OCI-LY1 (cell line): ENCODE measurements at regions not wholly inside any gene's neighbourhood (a gene's known extent, or its start where the extent isn't known, plus 50 kb on each side); places are given as distances from the start of the nearest gene placed in this dataset.

Experiments used
- CTCF ChIP-seq: fragments of 200-600 bp; sonication (generic), shearing (Covaris generic); IDR thresholded peaks from 2 replicates; pipeline ENCODE4 v1.5.1; 2017; ENCODE audit warnings: mild to moderate bottlenecking, antibody characterized with exemption, low read length, moderate library complexity, mixed read lengths
- EZH2 ChIP-seq: fragments of 200-600 bp; sonication (generic), shearing (Covaris generic); IDR thresholded peaks from 2 replicates; pipeline ENCODE4 v1.8.0; 2017; ENCODE audit warnings: borderline replicate concordance, mixed run types, mild to moderate bottlenecking, antibody characterized with exemption, low read length, moderate library complexity, mixed read lengths

DNA sequence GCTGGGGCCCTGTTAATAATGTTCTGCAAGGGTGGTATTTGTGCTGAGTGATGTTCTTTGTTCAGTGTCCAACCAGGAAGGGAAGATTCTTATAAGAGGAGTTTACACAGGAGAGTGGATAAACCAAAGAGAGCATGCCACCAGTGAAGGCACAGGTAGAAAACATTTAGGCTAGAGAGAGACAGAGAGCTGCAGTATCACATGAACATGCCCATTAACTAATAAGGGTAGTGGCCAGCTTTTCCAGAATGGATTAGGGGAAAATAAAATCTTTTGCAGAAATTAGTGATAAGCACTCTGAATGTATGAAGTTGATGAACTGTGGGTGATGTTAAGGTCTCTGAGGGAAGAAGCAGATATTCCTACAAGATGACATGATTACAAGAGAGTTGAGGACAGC is 54.1 kb upstream of the PRLR start:
- TF ChIP-seq CTCF, result no peak
- TF ChIP-seq EZH2, result no peak
